ENCODE measurements at regions not wholly inside any gene's neighbourhood (a gene's known extent, or its start where the extent isn't known, plus 50 kb on each side); places are given as distances from the start of the nearest gene placed in this dataset.

GRCh38 chr2:128564131-128564530 lies 245.5 kb upstream of the HS6ST1 start:
- no peak for DNase-seq (ENCODE audit: low read depth in 3 of 3, low spot score in 1 of 3)

- no peak for DNase-seq (ENCODE audit: low read depth in 3 of 3, low spot score in 1 of 3)
These were observed 245.9 kb upstream of the HS6ST1 start for GRCh38 chr2:128564551-128564950.

- no peak for DNase-seq (ENCODE audit: low read depth in 3 of 3, low spot score in 1 of 3)
These were observed 246.8 kb upstream of the HS6ST1 start for GRCh38 chr2:128565441-128565840.

- no peak for DNase-seq (ENCODE audit: low read depth in 3 of 3, low spot score in 1 of 3)
These were observed 248.0 kb upstream of the HS6ST1 start for GRCh38 chr2:128566671-128567070.

- DNase-seq (ENCODE audit: low read depth in 3 of 3, low spot score in 1 of 3) = no peak
These were observed 249.4 kb upstream of the HS6ST1 start for GRCh38 chr2:128568106-128568505.

GRCh38 chr2:128573116-128573515 lies 254.4 kb upstream of the HS6ST1 start:
- no peak for DNase-seq (ENCODE audit: low read depth in 3 of 3, low spot score in 1 of 3)

GRCh38 chr2:128573531-128573930 lies 254.9 kb upstream of the HS6ST1 start:
- DNase-seq (ENCODE audit: low read depth in 3 of 3, low spot score in 1 of 3) = no peak

GRCh38 chr2:128577141-128577930 lies 258.7 kb upstream of the HS6ST1 start:
- no peak for DNase-seq (ENCODE audit: low read depth in 3 of 3, low spot score in 1 of 3)

GRCh38 chr2:128578406-128579390 lies 260.0 kb upstream of the HS6ST1 start:
- no peak for DNase-seq (ENCODE audit: low read depth in 3 of 3, low spot score in 1 of 3)

GRCh38 chr2:128579825-128580224 lies 261.2 kb upstream of the HS6ST1 start:
- no peak for DNase-seq (ENCODE audit: low read depth in 3 of 3, low spot score in 1 of 3)

GRCh38 chr2:128580988-128581848 lies 262.6 kb upstream of the HS6ST1 start:
- no peak for DNase-seq (ENCODE audit: low read depth in 3 of 3, low spot score in 1 of 3)

GRCh38 chr2:128581849-128582244 lies 263.2 kb upstream of the HS6ST1 start:
- DNase-seq (ENCODE audit: low read depth in 3 of 3, low spot score in 1 of 3) = no peak

GRCh38 chr2:128584296-128584890 lies 265.7 kb upstream of the HS6ST1 start:
- DNase-seq (ENCODE audit: low read depth in 3 of 3, low spot score in 1 of 3) = no peak

GRCh38 chr2:128585706-128586105 lies 267.0 kb upstream of the HS6ST1 start:
- DNase-seq (ENCODE audit: low read depth in 3 of 3, low spot score in 1 of 3) = no peak

GRCh38 chr2:128589681-128590080 lies 271.0 kb upstream of the HS6ST1 start:
- DNase-seq (ENCODE audit: low read depth in 3 of 3, low spot score in 1 of 3) = no peak

GRCh38 chr2:128590309-128591021 lies 271.8 kb upstream of the HS6ST1 start:
- DNase-seq (ENCODE audit: low read depth in 3 of 3, low spot score in 1 of 3) = no peak

GRCh38 chr2:128591022-128591860 lies 272.6 kb upstream of the HS6ST1 start:
- no peak for DNase-seq (ENCODE audit: low read depth in 3 of 3, low spot score in 1 of 3)

- DNase-seq (ENCODE audit: low read depth in 3 of 3, low spot score in 1 of 3) = no peak
These were observed 273.5 kb upstream of the HS6ST1 start for GRCh38 chr2:128591861-128592822.

Data from stimulated activated CD4-positive, alpha-beta T cell treated with anti-CD3 and anti-CD28 coated beads, TNF-alpha, amount 100 ng/mL, for 1 hour (primary cell).